Panc1 (cell line): ENCODE measurements at regions not wholly inside any gene's neighbourhood (a gene's known extent, or its start where the extent isn't known, plus 50 kb on each side); places are given as distances from the start of the nearest gene placed in this dataset.

Experiments
- ATAC-seq: fragments of 200-7000 bp; cut with Tn5 transposase; 2 replicates; pipeline ENCODE4 v1.9.1; 2020; ENCODE audit warnings: mild to moderate bottlenecking, moderate library complexity
- BruUV-seq: library from RNA; stranded (reverse); fragments of 400-500 nt; replicated peaks from 2 replicates; lab custom pipeline; 2021; lab: Mats Ljungman, UMichigan
- CTCF ChIA-PET: fragments of 300-600 bp; sonication (Branson Sonifier 250); formaldehyde crosslinking; loops from one replicate; lab custom pipeline; 2022; ENCODE audit warnings: antibody characterized with exemption; lab: Charles Lee
- POLR2A ChIA-PET: fragments of 300-600 bp; sonication (Branson Sonifier 250); formaldehyde crosslinking; loops from one replicate; lab custom pipeline; 2022; ENCODE audit warnings: antibody characterized with exemption; lab: Charles Lee
- DNase-seq: peaks from one replicate; pipeline ENCODE4 v3.0.0-alpha.2; 2010; ENCODE audit warnings: low read depth, low spot score
- H3K27ac ChIP-seq: 2 replicates; pipeline ENCODE4 v1.5.1; 2011; ENCODE audit warnings: mild to moderate bottlenecking, low read length, inconsistent platforms
- H3K27me3 ChIP-seq: fragments of 200-500 bp; sonication (Bioruptor generic); 2 replicates; pipeline ENCODE4 v1.6.0; 2014; ENCODE audit warnings: low read length, inconsistent platforms; ENCODE audit not compliant: control insufficient read depth, insufficient read depth
- H3K36me3 ChIP-seq: fragments of 200-500 bp; sonication (Bioruptor generic); 2 replicates; pipeline ENCODE4 v1.5.1; 2014; ENCODE audit warnings: inconsistent platforms, mild to moderate bottlenecking, low read length, moderate library complexity; ENCODE audit not compliant: control insufficient read depth, insufficient read depth
- H3K4me1 ChIP-seq: 2 replicates; pipeline ENCODE4 v1.5.1; 2011; ENCODE audit warnings: inconsistent platforms, mild to moderate bottlenecking, low read length, moderate library complexity; ENCODE audit not compliant: control insufficient read depth, insufficient read depth
- H3K4me3 ChIP-seq, 2 experiments: 2 replicates each; pipeline ENCODE4 v1.5.1; 2011 to 2012; ENCODE audit warnings: low read depth in 2 of 2, low read length in 2 of 2, mild to moderate bottlenecking in 2 of 2, inconsistent platforms in 1 of 2, moderate library complexity in 1 of 2
- H3K9me3 ChIP-seq: fragments of 200-500 bp; sonication (Bioruptor generic); 2 replicates; pipeline ENCODE4 v1.5.1; 2014; ENCODE audit warnings: low read depth, mild to moderate bottlenecking, inconsistent platforms, low read length, moderate library complexity; ENCODE audit not compliant: control insufficient read depth, insufficient read depth
- POLR2AphosphoS5 ChIP-seq: IDR thresholded peaks from 2 replicates; pipeline ENCODE4 v1.6.1; 2012; ENCODE audit warnings: mild to moderate bottlenecking, low read depth, low read length, moderate library complexity
- SIN3A ChIP-seq: IDR thresholded peaks from 2 replicates; pipeline ENCODE4 v1.6.1; 2012; ENCODE audit warnings: low read depth, mild to moderate bottlenecking, low read length, moderate library complexity, borderline replicate concordance; ENCODE audit not compliant: insufficient read depth
- TCF7L2 ChIP-seq: IDR thresholded peaks from 2 replicates; pipeline ENCODE4 v1.6.1; 2011; ENCODE audit warnings: mild to moderate bottlenecking, low read depth, low read length, inconsistent platforms
- in situ Hi-C: cut with HindIII; loops from 2 replicates; pipeline ENCODE4 v1.10.0; 2016; ENCODE audit warnings: low sequenced_read_pairs, low pct_unique_long_range_greater_than_20kb
- intact Hi-C: fragments of 100-400 bp; cut with micrococcal nuclease; formaldehyde crosslinking; loops from one replicate; pipeline ENCODE4 v1.10.0; 2022; ENCODE audit not compliant: unreplicated experiment
- TF ChIP-seq, protein P1 (sequence below): fragments of 450-650 bp; IDR thresholded peaks from 2 replicates; pipeline ENCODE4 v1.5.1; 2017; ENCODE audit warnings: mild to moderate bottlenecking
- TF ChIP-seq, protein P2 (sequence below), 2 experiments: IDR thresholded peaks; 2 replicates each; pipeline ENCODE4 v1.6.1; 2011 to 2012; ENCODE audit warnings: low read depth in 2 of 2, control low read depth in 1 of 2, low read length in 1 of 2, mild to moderate bottlenecking in 1 of 2, moderate library complexity in 1 of 2; ENCODE audit not compliant: insufficient read depth in 1 of 2

DNA sequence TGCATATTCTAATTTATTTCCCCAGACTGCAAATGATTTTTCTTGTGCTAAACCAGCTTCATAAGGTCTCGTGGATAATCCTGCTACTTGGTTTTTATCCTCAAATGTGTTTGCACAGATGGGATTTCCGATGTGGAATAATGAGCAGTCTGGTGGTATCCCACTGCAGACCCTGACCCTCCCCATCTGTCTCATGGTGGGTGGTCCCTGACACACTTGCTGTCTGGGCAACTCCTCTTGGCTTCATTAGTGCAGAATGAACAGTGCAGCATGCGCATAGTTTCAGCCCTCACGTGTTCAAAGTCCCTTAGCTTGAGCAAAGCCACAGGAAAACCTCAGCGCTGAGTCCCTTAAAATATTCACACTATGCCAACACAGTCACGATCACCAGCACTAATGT, 996.5 kb downstream of the AACS start:
- Histone ChIP-seq H3K27me3 (no peaks in the 10 kb centered on the region), H3K27ac (no peak overlapping the region), H3K4me3 (no peak overlapping the region), H3K4me1 (no peaks in the 10 kb centered on the region), H3K9me3 (no peaks in the 10 kb centered on the region), H3K36me3 (no peaks in the 10 kb centered on the region)
- ChIA-PET POLR2A (no interaction called here), CTCF (no interaction called here)
- DNase-seq (no peak), ATAC-seq (no peak)
- TF ChIP-seq POLR2AphosphoS5, result no peak
- intact Hi-C loops, result loop anchor here (10.0 kb wide), 1 partner anchor 527 kb away; no protein-coding TSS in a partner anchor
- in situ Hi-C loops, result no loop called here
- BruUV-seq, result no TSS peak

DNA sequence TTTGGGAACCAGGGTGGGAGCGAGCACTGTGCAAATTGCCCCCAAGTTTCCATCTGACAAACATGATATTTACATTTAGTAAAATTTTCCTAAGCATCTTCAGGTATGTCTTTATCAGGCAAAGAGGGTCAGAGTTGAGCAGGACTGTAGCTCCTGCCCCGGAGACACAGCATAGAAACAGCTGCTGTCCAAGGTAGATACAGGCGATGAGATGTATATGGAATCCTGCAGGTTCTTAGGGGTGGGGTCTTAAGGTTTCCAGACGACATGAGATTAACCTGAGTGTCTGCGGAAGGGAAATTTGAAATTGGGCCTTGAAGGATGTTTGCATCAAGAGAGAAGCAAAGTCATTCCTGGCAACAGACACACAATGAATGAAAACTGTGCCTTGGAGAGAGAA, 998.8 kb downstream of the AACS start:
- intact Hi-C loops, result loop anchor here (10.0 kb wide), 1 partner anchor 529 kb away; no protein-coding TSS in a partner anchor

DNA sequence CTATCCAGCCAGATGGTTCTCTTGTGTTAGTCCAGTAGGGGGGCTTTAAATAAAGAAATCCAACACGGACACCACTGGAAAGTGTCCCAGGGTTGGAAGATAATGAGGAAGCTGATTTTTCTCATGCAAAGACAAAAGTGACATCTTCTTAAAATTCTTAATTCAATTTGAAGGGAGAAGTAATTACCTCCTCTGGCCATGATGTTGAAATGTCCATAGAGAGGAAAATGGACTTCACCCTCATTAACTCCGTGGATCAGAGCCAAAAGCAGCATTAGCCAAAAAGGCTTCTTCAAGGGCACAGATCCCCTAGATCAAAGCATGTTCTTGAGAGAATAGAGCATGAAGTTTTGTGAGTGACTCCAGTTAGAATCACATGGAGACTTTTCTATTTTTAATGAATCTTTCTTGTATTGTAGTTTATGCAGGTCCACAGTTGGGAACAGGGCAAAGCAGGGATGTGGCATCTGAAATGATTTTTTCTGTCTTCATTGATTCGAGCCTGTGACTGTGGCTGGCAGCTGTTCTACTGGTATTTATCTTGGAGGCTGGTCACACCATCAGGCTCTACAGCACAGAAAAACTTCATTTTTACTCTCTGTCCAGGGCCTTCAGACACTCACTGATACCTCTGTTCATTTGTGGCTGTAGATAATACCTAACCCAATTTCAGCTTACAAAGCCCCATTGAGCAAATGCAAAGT, 1002.5 kb downstream of the AACS start:
- no peaks in the 10 kb centered on the region for H3K4me1 ChIP-seq
- no peak overlapping the region for H3K4me3 ChIP-seq
- H3K27me3 ChIP-seq, result no peaks in the 10 kb centered on the region
- ATAC-seq, result no peak
- ChIA-PET POLR2A (no interaction called here), CTCF (no interaction called here)
- no peak overlapping the region for H3K27ac ChIP-seq
- no peaks in the 10 kb centered on the region for H3K9me3 ChIP-seq
- no TSS peak for BruUV-seq
- DNase-seq, result no peak
- TF ChIP-seq, protein P1, sequence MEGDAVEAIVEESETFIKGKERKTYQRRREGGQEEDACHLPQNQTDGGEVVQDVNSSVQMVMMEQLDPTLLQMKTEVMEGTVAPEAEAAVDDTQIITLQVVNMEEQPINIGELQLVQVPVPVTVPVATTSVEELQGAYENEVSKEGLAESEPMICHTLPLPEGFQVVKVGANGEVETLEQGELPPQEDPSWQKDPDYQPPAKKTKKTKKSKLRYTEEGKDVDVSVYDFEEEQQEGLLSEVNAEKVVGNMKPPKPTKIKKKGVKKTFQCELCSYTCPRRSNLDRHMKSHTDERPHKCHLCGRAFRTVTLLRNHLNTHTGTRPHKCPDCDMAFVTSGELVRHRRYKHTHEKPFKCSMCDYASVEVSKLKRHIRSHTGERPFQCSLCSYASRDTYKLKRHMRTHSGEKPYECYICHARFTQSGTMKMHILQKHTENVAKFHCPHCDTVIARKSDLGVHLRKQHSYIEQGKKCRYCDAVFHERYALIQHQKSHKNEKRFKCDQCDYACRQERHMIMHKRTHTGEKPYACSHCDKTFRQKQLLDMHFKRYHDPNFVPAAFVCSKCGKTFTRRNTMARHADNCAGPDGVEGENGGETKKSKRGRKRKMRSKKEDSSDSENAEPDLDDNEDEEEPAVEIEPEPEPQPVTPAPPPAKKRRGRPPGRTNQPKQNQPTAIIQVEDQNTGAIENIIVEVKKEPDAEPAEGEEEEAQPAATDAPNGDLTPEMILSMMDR, result no peak
- TF ChIP-seq POLR2AphosphoS5 (no peak), SIN3A (no peak), TCF7L2 (no peak)
- TF ChIP-seq, protein P2, sequence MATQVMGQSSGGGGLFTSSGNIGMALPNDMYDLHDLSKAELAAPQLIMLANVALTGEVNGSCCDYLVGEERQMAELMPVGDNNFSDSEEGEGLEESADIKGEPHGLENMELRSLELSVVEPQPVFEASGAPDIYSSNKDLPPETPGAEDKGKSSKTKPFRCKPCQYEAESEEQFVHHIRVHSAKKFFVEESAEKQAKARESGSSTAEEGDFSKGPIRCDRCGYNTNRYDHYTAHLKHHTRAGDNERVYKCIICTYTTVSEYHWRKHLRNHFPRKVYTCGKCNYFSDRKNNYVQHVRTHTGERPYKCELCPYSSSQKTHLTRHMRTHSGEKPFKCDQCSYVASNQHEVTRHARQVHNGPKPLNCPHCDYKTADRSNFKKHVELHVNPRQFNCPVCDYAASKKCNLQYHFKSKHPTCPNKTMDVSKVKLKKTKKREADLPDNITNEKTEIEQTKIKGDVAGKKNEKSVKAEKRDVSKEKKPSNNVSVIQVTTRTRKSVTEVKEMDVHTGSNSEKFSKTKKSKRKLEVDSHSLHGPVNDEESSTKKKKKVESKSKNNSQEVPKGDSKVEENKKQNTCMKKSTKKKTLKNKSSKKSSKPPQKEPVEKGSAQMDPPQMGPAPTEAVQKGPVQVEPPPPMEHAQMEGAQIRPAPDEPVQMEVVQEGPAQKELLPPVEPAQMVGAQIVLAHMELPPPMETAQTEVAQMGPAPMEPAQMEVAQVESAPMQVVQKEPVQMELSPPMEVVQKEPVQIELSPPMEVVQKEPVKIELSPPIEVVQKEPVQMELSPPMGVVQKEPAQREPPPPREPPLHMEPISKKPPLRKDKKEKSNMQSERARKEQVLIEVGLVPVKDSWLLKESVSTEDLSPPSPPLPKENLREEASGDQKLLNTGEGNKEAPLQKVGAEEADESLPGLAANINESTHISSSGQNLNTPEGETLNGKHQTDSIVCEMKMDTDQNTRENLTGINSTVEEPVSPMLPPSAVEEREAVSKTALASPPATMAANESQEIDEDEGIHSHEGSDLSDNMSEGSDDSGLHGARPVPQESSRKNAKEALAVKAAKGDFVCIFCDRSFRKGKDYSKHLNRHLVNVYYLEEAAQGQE (IDR thresholded peaks at IDR 0.05; ENCODE audit: insufficient read depth in 1 of 2, low read depth in 2 of 2, low read length in 1 of 2), result no peak
- no peaks in the 10 kb centered on the region for H3K36me3 ChIP-seq
- intact Hi-C loops, result loop anchor here (5.0 to 10.0 kb wide), 2 partner anchors 533 to 1315 kb away; no protein-coding TSS in a partner anchor
- in situ Hi-C loops, result no loop called here

More for the DNA sequence above, 998.8 kb downstream of the AACS start:
- DNase-seq (no peak), ATAC-seq (no peak)
- CTCF ChIA-PET, result no interaction called here
- H3K36me3 ChIP-seq, result no peaks in the 10 kb centered on the region
- no peak overlapping the region for H3K4me3 ChIP-seq
- H3K9me3 ChIP-seq, result no peaks in the 10 kb centered on the region
- no peaks in the 10 kb centered on the region for H3K4me1 ChIP-seq
- BruUV-seq, result no TSS peak
- POLR2A ChIA-PET, result no interaction called here
- in situ Hi-C loops, result no loop called here
- no peak overlapping the region for H3K27ac ChIP-seq
- H3K27me3 ChIP-seq, result no peaks in the 10 kb centered on the region
- TF ChIP-seq POLR2AphosphoS5, result no peak
- TF ChIP-seq, protein P2 (IDR thresholded peaks at IDR 0.05; ENCODE audit: insufficient read depth in 1 of 2, low read depth in 2 of 2, low read length in 1 of 2), result peak in 1 of 2 experiments; percentile 53; a peak in 1 of 4 replicates
- TF ChIP-seq SIN3A, result no peak
